Effector memory CD4-positive, alpha-beta T cell (primary cell): ENCODE measurements at regions not wholly inside any gene's neighbourhood (a gene's known extent, or its start where the extent isn't known, plus 50 kb on each side); places are given as distances from the start of the nearest gene placed in this dataset.

Experiments
- DNase-seq, 3 donors: peaks; one replicate each; pipeline ENCODE4 v3.0.0-alpha.2; 2020
- H3K27ac ChIP-seq: 2 replicates; pipeline ENCODE4 v1.7.0; 2013; ENCODE audit warnings: mild to moderate bottlenecking, low read length, moderate library complexity; ENCODE audit not compliant: insufficient read depth, poor library complexity, severe bottlenecking
- H3K27me3 ChIP-seq: replicated peaks from 2 replicates; pipeline ENCODE4 v1.7.0; 2013; ENCODE audit warnings: mild to moderate bottlenecking, low read length; ENCODE audit not compliant: insufficient read depth, control insufficient read depth, poor library complexity, severe bottlenecking
- H3K36me3 ChIP-seq: 2 replicates; pipeline ENCODE4 v1.7.0; 2013; ENCODE audit warnings: mild to moderate bottlenecking, low read length, moderate library complexity; ENCODE audit not compliant: control insufficient read depth, insufficient read depth
- H3K4me1 ChIP-seq: 2 replicates; pipeline ENCODE4 v1.7.0; 2013; ENCODE audit warnings: low read length, mild to moderate bottlenecking; ENCODE audit not compliant: control insufficient read depth, insufficient read depth, poor library complexity, severe bottlenecking
- H3K4me3 ChIP-seq: 2 replicates; pipeline ENCODE4 v1.7.0; 2013; ENCODE audit warnings: low read length, low read depth, mild to moderate bottlenecking; ENCODE audit not compliant: insufficient read depth, poor library complexity, severe bottlenecking
- H3K9me3 ChIP-seq: 2 replicates; pipeline ENCODE4 v1.7.0; 2013; ENCODE audit warnings: mild to moderate bottlenecking, low read length, moderate library complexity; ENCODE audit not compliant: control insufficient read depth

DNA sequence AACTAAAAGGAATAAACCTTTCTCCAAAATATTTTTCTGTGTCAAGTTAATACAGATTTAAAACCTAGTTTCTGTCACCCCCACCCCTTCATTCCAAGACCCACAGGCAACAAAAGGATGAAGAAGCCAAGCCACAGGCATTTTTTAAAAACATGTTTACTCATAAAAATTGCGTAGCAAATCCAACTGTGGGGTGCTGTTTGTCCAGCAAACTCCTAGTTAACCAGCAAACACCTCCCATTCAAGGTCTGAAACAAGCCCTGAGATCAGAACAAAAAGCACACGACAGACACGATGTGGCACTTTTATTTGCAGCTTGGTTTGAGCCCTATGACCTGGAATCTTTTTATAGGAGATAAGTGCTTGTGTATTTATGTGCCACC lies 149.9 kb upstream of the CAMK1G start:
- Histone ChIP-seq H3K9me3 (no peaks in the 10 kb centered on the region), H3K4me3 (no peak overlapping the region), H3K27ac (no peak overlapping the region), H3K27me3 (peaks cover 2% of the 10 kb centered on the region), H3K36me3 (no peaks in the 10 kb centered on the region), H3K4me1 (no peaks in the 10 kb centered on the region)
- no peak for DNase-seq

- Histone ChIP-seq H3K4me1 (no peaks in the 10 kb centered on the region), H3K27me3 (peaks cover 2% of the 10 kb centered on the region), H3K4me3 (no peak overlapping the region), H3K36me3 (no peaks in the 10 kb centered on the region), H3K9me3 (no peaks in the 10 kb centered on the region), H3K27ac (no peak overlapping the region)
- no peak for DNase-seq
These were observed 149.4 kb upstream of the CAMK1G start for GRCh38 chr1:209434066-209434465.

- no peak overlapping the region for H3K27ac ChIP-seq
- H3K9me3 ChIP-seq: no peaks in the 10 kb centered on the region
- no peak overlapping the region for H3K4me3 ChIP-seq
- no peak for DNase-seq
- H3K4me1 ChIP-seq: no peaks in the 10 kb centered on the region
- no peaks in the 10 kb centered on the region for H3K36me3 ChIP-seq
- H3K27me3 ChIP-seq: peaks cover 2% of the 10 kb centered on the region
These were observed 148.8 kb upstream of the CAMK1G start for GRCh38 chr1:209434631-209435217.

DNA sequence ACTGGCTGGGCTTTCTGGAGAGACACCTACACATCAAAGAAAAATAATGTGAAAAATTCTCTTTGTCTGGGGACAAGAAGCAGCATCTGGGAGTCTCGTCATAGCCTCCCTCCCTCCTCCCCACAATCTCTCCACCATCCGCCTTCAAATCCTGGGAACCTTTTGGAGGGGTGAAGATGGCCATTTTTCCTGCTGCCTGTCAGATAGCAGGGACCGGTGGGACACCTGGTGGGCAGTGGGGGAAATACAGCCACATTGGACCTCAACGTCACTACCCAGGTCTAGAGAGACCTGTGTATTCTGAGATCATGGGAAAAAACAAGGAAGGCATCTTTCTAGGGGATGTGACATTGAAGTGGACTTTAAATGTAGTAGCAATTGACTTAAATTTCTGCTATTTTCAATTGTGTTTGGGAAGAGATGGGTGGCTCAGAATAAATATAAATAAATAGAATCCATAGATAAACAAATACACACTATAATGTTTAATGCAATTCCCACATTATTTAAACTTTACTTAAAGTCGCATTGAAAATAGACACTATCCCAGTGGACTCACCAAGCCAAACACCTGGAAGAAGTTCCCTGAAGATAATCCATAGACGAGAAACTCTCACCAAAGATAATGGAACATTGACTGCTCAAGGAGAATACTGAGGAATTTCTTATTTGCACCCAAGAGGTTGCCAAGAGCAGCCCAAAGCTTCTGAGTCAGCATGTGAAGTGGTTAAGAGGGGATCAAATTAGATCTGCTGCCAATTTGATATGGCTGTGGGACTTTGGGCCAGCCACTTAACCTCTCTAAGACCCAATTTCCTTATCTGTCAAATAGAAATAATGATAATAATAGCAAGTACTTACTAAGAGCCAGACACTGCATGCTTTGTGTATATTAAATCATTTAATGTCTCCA lies 147.6 kb upstream of the CAMK1G start:
- Histone ChIP-seq H3K27ac (no peak overlapping the region), H3K9me3 (no peaks in the 10 kb centered on the region), H3K4me1 (no peaks in the 10 kb centered on the region), H3K36me3 (no peaks in the 10 kb centered on the region), H3K4me3 (no peak overlapping the region), H3K27me3 (peaks cover 2% of the 10 kb centered on the region)
- no peak for DNase-seq

- Histone ChIP-seq H3K4me3 (no peak overlapping the region), H3K9me3 (no peaks in the 10 kb centered on the region), H3K36me3 (no peaks in the 10 kb centered on the region), H3K27me3 (no peaks in the 10 kb centered on the region), H3K27ac (no peak overlapping the region), H3K4me1 (no peaks in the 10 kb centered on the region)
- DNase-seq: no peak
These were observed 143.7 kb upstream of the CAMK1G start for GRCh38 chr1:209439828-209440227.

GRCh38 chr1:209443361-209443931 lies 140.1 kb upstream of the CAMK1G start:
- Histone ChIP-seq H3K4me1 (no peaks in the 10 kb centered on the region), H3K27me3 (no peaks in the 10 kb centered on the region), H3K27ac (no peak overlapping the region), H3K4me3 (no peak overlapping the region), H3K36me3 (no peaks in the 10 kb centered on the region), H3K9me3 (no peaks in the 10 kb centered on the region)
- DNase-seq: no peak

DNA sequence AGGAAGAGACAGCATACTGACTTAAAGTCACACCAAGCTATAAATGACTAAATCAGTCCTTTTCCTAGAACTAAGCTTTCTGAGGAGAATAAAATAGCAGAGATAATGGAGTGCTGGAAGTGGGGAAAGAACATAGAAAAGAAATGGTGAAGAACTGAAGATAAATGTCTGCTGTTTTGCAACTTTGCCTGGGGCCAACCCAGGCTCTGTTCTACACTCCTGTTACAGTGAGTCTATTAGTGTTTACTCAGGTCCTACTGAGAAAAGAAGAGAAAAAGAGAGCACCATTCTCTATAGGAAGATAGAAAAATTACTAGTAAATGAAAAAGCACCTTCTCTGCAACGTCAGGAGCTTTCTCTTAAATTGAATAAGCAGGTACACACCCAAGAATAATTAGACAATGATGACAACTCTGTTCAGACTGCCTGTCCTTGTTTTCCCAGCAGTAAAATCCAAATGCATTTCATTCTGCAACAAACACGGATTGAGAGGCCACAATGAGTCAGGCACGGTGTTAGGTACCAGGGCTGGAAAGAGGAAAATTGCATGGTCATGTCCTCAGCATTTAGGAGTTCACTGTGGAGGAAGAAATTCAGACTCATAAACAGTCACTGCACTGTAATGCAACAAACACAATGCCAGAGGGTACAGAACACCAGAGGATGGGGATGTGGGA lies 139.4 kb upstream of the CAMK1G start:
- DNase-seq: no peak
- Histone ChIP-seq H3K36me3 (no peaks in the 10 kb centered on the region), H3K27me3 (no peaks in the 10 kb centered on the region), H3K27ac (no peak overlapping the region), H3K4me1 (no peaks in the 10 kb centered on the region), H3K4me3 (no peak overlapping the region), H3K9me3 (no peaks in the 10 kb centered on the region)

GRCh38 chr1:209444961-209445360 lies 138.6 kb upstream of the CAMK1G start:
- no peak overlapping the region for H3K27ac ChIP-seq
- no peaks in the 10 kb centered on the region for H3K4me1 ChIP-seq
- no peak overlapping the region for H3K4me3 ChIP-seq
- DNase-seq: no peak
- no peaks in the 10 kb centered on the region for H3K27me3 ChIP-seq
- no peaks in the 10 kb centered on the region for H3K36me3 ChIP-seq
- H3K9me3 ChIP-seq: no peaks in the 10 kb centered on the region

GRCh38 chr1:209445576-209445975 lies 137.9 kb upstream of the CAMK1G start:
- no peaks in the 10 kb centered on the region for H3K4me1 ChIP-seq
- no peaks in the 10 kb centered on the region for H3K36me3 ChIP-seq
- no peak for DNase-seq
- no peak overlapping the region for H3K27ac ChIP-seq
- no peaks in the 10 kb centered on the region for H3K27me3 ChIP-seq
- H3K4me3 ChIP-seq: no peak overlapping the region
- H3K9me3 ChIP-seq: no peaks in the 10 kb centered on the region

GRCh38 chr1:209446356-209446755 lies 137.2 kb upstream of the CAMK1G start:
- Histone ChIP-seq H3K9me3 (no peaks in the 10 kb centered on the region), H3K4me1 (no peaks in the 10 kb centered on the region), H3K27me3 (no peaks in the 10 kb centered on the region), H3K27ac (no peak overlapping the region), H3K4me3 (no peak overlapping the region), H3K36me3 (no peaks in the 10 kb centered on the region)
- no peak for DNase-seq
